ENCODE measurements at regions not wholly inside any gene's neighbourhood (a gene's known extent, or its start where the extent isn't known, plus 50 kb on each side); places are given as distances from the start of the nearest gene placed in this dataset.

DNA sequence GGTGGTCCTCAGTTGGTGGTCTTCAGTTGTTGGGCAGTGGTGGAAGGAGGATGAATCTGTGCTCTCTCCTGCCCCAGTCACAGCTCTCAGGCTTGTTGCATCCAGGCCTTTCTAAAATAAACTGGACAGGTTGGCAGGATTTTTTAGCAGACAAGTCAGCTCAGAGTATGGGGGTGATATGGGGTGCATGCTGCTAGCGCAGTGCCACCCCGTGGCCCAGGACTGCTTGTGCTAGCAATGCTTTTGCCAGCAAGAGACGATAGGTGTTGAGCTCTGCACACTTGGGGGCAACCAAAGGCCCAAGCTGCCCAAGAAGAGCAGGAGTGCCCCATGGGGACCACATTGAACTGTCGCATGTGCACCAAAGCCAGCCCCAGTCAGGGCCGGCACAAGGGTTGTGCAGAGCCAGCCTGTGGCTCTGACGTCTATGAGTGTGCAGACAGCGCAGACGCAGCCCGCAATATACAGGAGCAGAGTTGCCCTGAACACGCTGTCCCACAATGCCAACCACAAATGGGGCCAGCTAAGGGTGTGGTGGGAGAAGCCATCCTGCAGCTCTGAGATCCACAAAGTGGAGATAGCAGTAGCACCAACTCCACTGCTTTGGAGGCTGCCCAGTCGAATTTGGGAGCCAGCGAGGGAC lies 49.8 kb upstream of the PDSS1 start:
- no peaks in the 10 kb centered on the region for H4K20me1 ChIP-seq (ENCODE audit: insufficient read depth, low read length)
- FAIRE-seq (no peak), DNase-seq (ENCODE audit: low read depth) (no peak)
- TF ChIP-seq, protein P1, sequence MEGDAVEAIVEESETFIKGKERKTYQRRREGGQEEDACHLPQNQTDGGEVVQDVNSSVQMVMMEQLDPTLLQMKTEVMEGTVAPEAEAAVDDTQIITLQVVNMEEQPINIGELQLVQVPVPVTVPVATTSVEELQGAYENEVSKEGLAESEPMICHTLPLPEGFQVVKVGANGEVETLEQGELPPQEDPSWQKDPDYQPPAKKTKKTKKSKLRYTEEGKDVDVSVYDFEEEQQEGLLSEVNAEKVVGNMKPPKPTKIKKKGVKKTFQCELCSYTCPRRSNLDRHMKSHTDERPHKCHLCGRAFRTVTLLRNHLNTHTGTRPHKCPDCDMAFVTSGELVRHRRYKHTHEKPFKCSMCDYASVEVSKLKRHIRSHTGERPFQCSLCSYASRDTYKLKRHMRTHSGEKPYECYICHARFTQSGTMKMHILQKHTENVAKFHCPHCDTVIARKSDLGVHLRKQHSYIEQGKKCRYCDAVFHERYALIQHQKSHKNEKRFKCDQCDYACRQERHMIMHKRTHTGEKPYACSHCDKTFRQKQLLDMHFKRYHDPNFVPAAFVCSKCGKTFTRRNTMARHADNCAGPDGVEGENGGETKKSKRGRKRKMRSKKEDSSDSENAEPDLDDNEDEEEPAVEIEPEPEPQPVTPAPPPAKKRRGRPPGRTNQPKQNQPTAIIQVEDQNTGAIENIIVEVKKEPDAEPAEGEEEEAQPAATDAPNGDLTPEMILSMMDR (IDR thresholded peaks at IDR 0.05; ENCODE audit: insufficient read depth, low read depth, low read length): no peak
- no peak for TF ChIP-seq EZH2 (IDR thresholded peaks at IDR 0.05; ENCODE audit: insufficient read depth, low read length)
- H3K27me3 ChIP-seq (ENCODE audit: insufficient read depth, low read length): no peaks in the 10 kb centered on the region
- H3K9me3 Mint-ChIP-seq (ENCODE audit: unreplicated experiment): peaks cover 1% of the 10 kb centered on the region
- H3K4me3 Mint-ChIP-seq (ENCODE audit: unreplicated experiment): no peak overlapping the region
- no peak overlapping the region for H3K4me2 ChIP-seq (ENCODE audit: low read length)
- no peaks in the 10 kb centered on the region for H3K79me2 ChIP-seq (ENCODE audit: insufficient read depth, low read length)
- no peak overlapping the region for H2AFZ ChIP-seq (ENCODE audit: low read depth, low read length)
- H3K4me1 Mint-ChIP-seq (ENCODE audit: low read depth, unreplicated experiment): no peaks in the 10 kb centered on the region
- no peaks in the 10 kb centered on the region for H3K36me3 Mint-ChIP-seq (ENCODE audit: low read depth, unreplicated experiment)
- no peak overlapping the region for H3K27ac Mint-ChIP-seq (ENCODE audit: unreplicated experiment)
- H3K27ac ChIP-seq (ENCODE audit: low read depth, low read length): no peak overlapping the region
- no peaks in the 10 kb centered on the region for H3K4me1 ChIP-seq (ENCODE audit: insufficient read depth, low read length)
- no peaks in the 10 kb centered on the region for H3K9me3 ChIP-seq (ENCODE audit: insufficient read depth, low read depth, low read length)
- H3K9ac ChIP-seq (ENCODE audit: low read length): no peak overlapping the region
- peaks cover 10% of the 10 kb centered on the region for H3K27me3 Mint-ChIP-seq (ENCODE audit: low read depth, unreplicated experiment)
- H3K4me3 ChIP-seq (ENCODE audit: insufficient read depth, low read depth, low read length): no peak overlapping the region
- H3K36me3 ChIP-seq (ENCODE audit: insufficient read depth, low read length): no peaks in the 10 kb centered on the region
